DND-41 (cell line): ENCODE measurements at regions not wholly inside any gene's neighbourhood (a gene's known extent, or its start where the extent isn't known, plus 50 kb on each side); places are given as distances from the start of the nearest gene placed in this dataset.
"Not testable (repeated sequence)": the region's sequence is repeated elsewhere in the genome, so short reads cannot be mapped to it uniquely, and the experiment has no call there.

Experiments
- EZH2 ChIP-seq: IDR thresholded peaks from 3 replicates; pipeline ENCODE4 v1.6.1; 2012; ENCODE audit warnings: borderline replicate concordance, low read depth, mild to moderate bottlenecking, moderate library complexity, low read length, inconsistent platforms; ENCODE audit not compliant: severe bottlenecking
- TF ChIP-seq, protein P1 (sequence below): IDR thresholded peaks from 2 replicates; pipeline ENCODE4 v1.5.1; 2012; ENCODE audit warnings: borderline replicate concordance, low read length, moderate library complexity, mild to moderate bottlenecking; ENCODE audit not compliant: poor library complexity, severe bottlenecking; ENCODE audit errors: extremely low read depth

DNA sequence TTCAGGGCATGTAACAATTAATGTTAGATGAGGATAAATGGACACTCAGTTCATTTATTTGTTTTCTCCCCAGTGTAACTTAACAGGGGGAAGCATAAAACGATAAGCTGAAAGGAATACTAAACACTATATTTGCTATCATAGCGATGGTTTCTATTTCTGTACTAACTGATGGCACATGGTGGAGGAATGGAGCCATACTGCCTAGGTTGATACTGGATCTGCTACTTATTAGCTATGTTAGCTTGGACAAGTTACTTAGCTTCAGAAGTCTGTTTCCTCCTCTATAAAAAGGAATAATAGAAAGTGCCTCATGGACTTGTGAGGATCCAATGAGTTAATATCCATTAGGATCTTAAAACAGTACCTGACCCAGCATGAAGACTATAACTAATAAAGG lies 127.5 kb downstream of the NBPF8 start:
- TF ChIP-seq, protein P1, sequence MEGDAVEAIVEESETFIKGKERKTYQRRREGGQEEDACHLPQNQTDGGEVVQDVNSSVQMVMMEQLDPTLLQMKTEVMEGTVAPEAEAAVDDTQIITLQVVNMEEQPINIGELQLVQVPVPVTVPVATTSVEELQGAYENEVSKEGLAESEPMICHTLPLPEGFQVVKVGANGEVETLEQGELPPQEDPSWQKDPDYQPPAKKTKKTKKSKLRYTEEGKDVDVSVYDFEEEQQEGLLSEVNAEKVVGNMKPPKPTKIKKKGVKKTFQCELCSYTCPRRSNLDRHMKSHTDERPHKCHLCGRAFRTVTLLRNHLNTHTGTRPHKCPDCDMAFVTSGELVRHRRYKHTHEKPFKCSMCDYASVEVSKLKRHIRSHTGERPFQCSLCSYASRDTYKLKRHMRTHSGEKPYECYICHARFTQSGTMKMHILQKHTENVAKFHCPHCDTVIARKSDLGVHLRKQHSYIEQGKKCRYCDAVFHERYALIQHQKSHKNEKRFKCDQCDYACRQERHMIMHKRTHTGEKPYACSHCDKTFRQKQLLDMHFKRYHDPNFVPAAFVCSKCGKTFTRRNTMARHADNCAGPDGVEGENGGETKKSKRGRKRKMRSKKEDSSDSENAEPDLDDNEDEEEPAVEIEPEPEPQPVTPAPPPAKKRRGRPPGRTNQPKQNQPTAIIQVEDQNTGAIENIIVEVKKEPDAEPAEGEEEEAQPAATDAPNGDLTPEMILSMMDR: not testable (repeated sequence)
- not testable (repeated sequence) for TF ChIP-seq EZH2
